Right atrium auricular region (tissue), 2 donors: ENCODE measurements at regions not wholly inside any gene's neighbourhood (a gene's known extent, or its start where the extent isn't known, plus 50 kb on each side); places are given as distances from the start of the nearest gene placed in this dataset.

Experiments used
- DNase-seq: peaks from one replicate; pipeline ENCODE4 v3.0.0-alpha.2; 2019; ENCODE audit warnings: low spot score
- H3K27ac ChIP-seq, 2 donors: fragments of 200-600 bp; sonication (generic); 1 replicate in 1 of 2; 2 replicates in 1 of 2; pipeline ENCODE4 v1.5.1; 2016 to 2019
- H3K27me3 ChIP-seq, 2 donors: fragments of 200-600 bp; sonication (generic); one replicate each; pipeline versions ENCODE4 v1.5.1 to v1.6.0; 2017 to 2019
- H3K36me3 ChIP-seq: fragments of 200-600 bp; sonication (generic); one replicate; pipeline ENCODE4 v1.5.1; 2016
- H3K4me1 ChIP-seq, 2 donors: fragments of 200-600 bp; sonication (generic); one replicate each; pipeline versions ENCODE4 v1.5.1 to v1.6.0; 2017 to 2019
- H3K4me3 ChIP-seq, 2 donors: fragments of 200-600 bp; sonication (generic); 1 replicate in 1 of 2; 2 replicates in 1 of 2; pipeline ENCODE4 v1.5.1; 2017 to 2019; ENCODE audit warnings: mild to moderate bottlenecking in 1 of 2, moderate library complexity in 1 of 2
- H3K9me3 ChIP-seq, 2 donors: fragments of 200-600 bp; sonication (generic); one replicate each; pipeline ENCODE4 v1.5.1; 2019
- TF ChIP-seq, protein P1 (sequence below), 2 donors: fragments of 200-600 bp; sonication (generic); IDR thresholded peaks; one replicate each; pipeline ENCODE4 v1.5.1; 2019; ENCODE audit warnings: antibody characterized with exemption in 2 of 2

DNA sequence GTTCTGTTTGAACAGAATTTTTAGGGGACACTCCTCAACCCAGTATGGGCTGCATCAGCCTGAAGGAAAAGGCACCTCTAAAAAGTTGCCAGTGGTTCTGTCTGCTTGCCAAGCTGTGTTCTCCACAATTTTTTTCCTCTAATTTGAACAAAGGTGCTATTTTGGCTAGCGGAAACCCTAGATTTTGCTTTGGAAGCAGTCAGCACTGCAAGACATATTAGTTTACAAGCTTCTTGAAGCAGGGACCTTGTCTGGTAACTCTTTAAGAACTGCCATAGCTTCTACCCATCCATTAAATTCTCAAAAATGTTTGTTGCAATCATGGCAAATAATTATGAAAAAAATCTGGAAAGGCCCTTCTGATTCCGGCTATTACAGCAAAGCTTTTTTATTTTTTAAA lies 75.6 kb upstream of the HEPHL1 start:
- Histone ChIP-seq H3K4me3 (no peak overlapping the region), H3K27ac (no peak overlapping the region), H3K27me3 (no peaks in the 10 kb centered on the region), H3K4me1 (no peaks in the 10 kb centered on the region), H3K36me3 (no peaks in the 10 kb centered on the region), H3K9me3 (no peaks in the 10 kb centered on the region)
- TF ChIP-seq, protein P1, sequence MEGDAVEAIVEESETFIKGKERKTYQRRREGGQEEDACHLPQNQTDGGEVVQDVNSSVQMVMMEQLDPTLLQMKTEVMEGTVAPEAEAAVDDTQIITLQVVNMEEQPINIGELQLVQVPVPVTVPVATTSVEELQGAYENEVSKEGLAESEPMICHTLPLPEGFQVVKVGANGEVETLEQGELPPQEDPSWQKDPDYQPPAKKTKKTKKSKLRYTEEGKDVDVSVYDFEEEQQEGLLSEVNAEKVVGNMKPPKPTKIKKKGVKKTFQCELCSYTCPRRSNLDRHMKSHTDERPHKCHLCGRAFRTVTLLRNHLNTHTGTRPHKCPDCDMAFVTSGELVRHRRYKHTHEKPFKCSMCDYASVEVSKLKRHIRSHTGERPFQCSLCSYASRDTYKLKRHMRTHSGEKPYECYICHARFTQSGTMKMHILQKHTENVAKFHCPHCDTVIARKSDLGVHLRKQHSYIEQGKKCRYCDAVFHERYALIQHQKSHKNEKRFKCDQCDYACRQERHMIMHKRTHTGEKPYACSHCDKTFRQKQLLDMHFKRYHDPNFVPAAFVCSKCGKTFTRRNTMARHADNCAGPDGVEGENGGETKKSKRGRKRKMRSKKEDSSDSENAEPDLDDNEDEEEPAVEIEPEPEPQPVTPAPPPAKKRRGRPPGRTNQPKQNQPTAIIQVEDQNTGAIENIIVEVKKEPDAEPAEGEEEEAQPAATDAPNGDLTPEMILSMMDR (IDR thresholded peaks at IDR 0.05): no peak
- DNase-seq: no peak

DNA sequence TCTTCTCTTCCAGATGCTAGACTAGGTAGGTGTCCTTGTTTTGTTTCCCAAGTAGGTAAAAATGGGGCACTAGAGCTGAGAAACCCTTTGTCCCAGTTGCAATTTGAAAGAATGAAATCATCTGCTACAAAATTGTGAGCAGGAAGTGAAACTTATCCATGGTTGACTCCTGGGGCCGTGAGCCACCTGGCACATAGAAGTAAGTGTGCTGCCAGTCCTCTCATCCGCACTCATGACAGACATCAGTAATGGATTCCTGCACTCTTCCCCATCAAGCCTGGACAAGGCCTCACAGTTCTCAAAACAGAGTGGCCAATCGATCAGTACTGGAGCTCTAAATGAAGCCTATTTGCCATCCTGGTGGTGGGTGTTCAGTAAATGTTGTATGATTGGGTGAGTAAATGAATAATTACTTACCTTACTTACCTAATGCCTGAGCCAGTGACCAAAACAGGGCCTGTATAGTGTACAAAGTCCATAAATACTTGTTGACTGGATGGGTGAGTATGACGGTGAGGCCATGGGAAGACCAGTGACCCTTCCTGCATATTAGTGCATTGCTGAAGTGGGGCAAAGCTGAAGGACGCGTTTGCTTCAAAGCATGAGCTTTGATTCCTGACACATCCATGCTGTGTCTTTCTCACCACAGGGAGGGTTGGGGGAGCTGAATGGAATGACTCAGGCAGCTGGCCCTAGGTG lies 68.9 kb upstream of the HEPHL1 start:
- no peaks in the 10 kb centered on the region for H3K4me1 ChIP-seq
- no peak overlapping the region for H3K4me3 ChIP-seq
- H3K27ac ChIP-seq: no peak overlapping the region
- no peaks in the 10 kb centered on the region for H3K36me3 ChIP-seq
- no peak for DNase-seq
- no peaks in the 10 kb centered on the region for H3K9me3 ChIP-seq
- H3K27me3 ChIP-seq: no peaks in the 10 kb centered on the region
- TF ChIP-seq, protein P1 (IDR thresholded peaks at IDR 0.05): no peak

DNA sequence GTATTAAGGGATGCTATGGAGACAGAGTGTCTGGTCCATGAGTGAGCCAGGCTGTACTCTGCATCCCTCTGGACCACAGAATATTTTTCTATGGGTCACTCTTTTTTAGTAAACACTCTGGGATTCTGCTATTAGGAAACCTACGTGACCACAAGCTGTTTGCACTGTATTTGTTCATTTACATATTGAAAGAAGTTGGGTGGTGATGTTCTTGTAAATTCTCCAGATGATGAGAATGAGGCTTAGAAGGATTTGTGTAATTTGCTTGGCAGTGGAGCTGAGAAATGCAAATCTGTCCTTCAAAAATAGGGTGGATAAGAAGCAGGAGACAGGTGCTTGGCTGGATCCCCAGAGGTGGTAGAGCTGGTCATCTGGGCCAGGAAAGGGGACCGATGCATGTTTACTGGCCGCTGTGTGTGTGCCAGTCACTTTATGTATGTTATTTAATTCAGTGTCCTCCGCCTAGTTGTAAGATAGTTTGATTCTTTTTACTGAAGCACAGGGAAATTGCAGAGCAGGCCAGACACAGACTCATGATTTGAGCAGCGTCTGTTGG lies 63.7 kb upstream of the HEPHL1 start:
- Histone ChIP-seq H3K36me3 (no peaks in the 10 kb centered on the region), H3K27me3 (no peaks in the 10 kb centered on the region), H3K27ac (no peak overlapping the region), H3K9me3 (no peaks in the 10 kb centered on the region), H3K4me1 (no peaks in the 10 kb centered on the region), H3K4me3 (no peak overlapping the region)
- TF ChIP-seq, protein P1 (IDR thresholded peaks at IDR 0.05): no peak
- no peak for DNase-seq

DNA sequence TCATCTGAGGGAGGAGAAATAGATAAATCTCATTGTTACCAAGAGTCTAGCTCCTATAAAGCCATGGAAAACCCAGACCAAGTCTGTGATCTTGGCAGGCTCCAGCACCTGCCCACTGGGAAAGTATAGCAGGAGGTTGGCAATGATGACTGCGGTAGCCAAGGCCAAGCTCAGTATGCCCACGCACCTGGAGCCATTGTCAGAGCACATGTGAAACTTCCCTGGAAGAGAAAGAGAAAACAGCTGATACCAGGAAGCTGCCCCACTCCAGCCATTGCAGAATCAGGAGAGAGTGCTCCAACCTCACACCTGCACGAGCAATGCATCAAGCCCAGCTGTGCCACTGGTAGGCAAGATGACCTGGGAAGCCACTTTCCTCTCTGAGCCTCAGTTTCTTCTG lies 62.2 kb upstream of the HEPHL1 start:
- DNase-seq: no peak
- H3K27me3 ChIP-seq: no peaks in the 10 kb centered on the region

DNA sequence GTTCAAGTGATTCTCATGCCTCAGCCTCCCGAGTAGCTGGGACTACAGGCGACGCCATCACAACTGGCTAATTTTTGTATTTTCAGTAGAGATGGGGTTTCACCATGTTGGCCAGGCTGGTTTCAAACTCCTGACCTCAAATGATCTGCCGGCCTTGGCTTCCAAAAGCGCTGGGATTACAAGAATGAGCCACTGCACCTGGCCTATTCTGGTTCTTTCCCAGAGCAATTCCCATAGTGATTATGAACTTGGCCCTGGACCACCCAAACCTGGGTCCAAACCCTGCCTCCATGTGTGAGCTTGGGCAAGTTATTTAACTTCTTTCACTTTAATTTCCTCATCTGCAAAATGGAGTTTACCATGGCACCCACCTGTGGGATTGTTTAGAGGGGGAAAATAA lies 61.5 kb upstream of the HEPHL1 start:
- H3K4me1 ChIP-seq: no peaks in the 10 kb centered on the region
- no peaks in the 10 kb centered on the region for H3K36me3 ChIP-seq
- no peak for DNase-seq
- no peaks in the 10 kb centered on the region for H3K9me3 ChIP-seq
- H3K27ac ChIP-seq: no peak overlapping the region
- TF ChIP-seq, protein P1 (IDR thresholded peaks at IDR 0.05): no peak
- no peak overlapping the region for H3K4me3 ChIP-seq
- no peaks in the 10 kb centered on the region for H3K27me3 ChIP-seq

More for the DNA sequence above, 62.2 kb upstream of the HEPHL1 start:
- Histone ChIP-seq H3K9me3 (no peaks in the 10 kb centered on the region), H3K36me3 (no peaks in the 10 kb centered on the region), H3K4me3 (no peak overlapping the region), H3K27ac (no peak overlapping the region), H3K4me1 (no peaks in the 10 kb centered on the region)
- TF ChIP-seq, protein P1 (IDR thresholded peaks at IDR 0.05): no peak

DNA sequence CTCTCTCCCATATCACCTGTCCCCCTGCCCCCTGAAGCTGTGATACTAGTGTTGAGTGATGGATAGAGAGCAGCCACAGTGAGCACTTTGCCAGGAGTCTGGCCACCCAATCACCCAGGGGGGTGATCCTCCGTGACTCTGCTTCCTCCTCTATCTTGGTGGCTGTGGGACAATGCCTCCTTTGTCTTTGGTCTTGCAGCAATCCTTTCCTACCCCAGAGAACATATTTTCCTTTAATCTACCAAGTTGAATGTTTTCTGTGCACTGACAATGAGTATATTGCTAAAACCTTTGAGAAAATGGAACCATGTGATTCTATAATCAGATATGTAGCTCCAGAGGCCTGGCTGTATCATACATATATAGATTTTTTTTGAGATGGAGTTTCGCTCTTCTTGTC lies 58.1 kb upstream of the HEPHL1 start:
- Histone ChIP-seq H3K36me3 (no peaks in the 10 kb centered on the region), H3K27ac (no peak overlapping the region), H3K27me3 (no peaks in the 10 kb centered on the region), H3K9me3 (no peaks in the 10 kb centered on the region), H3K4me1 (no peaks in the 10 kb centered on the region), H3K4me3 (no peak overlapping the region)
- DNase-seq: no peak
- TF ChIP-seq, protein P1 (IDR thresholded peaks at IDR 0.05): no peak
